ENCODE measurements at regions not wholly inside any gene's neighbourhood (a gene's known extent, or its start where the extent isn't known, plus 50 kb on each side); places are given as distances from the start of the nearest gene placed in this dataset.

DNA sequence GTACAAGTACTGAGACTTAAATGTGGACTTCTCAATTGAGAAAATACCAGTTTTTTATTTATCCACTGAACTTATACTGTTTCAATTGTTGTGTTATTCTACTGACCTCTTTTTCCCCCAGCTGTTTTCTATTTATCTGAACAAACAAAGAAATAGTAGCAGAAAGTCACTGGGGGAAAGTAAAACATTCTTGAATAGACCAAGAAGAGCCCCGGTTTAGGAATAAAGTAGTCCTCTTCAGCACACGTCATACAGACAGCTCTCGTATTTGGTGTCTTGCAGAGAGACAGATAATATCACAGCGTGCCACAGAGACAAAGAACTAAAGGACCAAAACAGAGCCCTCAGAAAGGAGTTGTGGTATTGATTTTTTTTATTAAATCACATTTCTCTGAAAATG lies 1159.1 kb upstream of the CDH8 start:
- TF ChIP-seq, protein P1, sequence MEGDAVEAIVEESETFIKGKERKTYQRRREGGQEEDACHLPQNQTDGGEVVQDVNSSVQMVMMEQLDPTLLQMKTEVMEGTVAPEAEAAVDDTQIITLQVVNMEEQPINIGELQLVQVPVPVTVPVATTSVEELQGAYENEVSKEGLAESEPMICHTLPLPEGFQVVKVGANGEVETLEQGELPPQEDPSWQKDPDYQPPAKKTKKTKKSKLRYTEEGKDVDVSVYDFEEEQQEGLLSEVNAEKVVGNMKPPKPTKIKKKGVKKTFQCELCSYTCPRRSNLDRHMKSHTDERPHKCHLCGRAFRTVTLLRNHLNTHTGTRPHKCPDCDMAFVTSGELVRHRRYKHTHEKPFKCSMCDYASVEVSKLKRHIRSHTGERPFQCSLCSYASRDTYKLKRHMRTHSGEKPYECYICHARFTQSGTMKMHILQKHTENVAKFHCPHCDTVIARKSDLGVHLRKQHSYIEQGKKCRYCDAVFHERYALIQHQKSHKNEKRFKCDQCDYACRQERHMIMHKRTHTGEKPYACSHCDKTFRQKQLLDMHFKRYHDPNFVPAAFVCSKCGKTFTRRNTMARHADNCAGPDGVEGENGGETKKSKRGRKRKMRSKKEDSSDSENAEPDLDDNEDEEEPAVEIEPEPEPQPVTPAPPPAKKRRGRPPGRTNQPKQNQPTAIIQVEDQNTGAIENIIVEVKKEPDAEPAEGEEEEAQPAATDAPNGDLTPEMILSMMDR (IDR thresholded peaks at IDR 0.05) = no peak
- TF ChIP-seq POLR2A (IDR thresholded peaks at IDR 0.05) = no peak

All from thyroid gland (tissue), 4 donors.